ENCODE measurements at regions not wholly inside any gene's neighbourhood (a gene's known extent, or its start where the extent isn't known, plus 50 kb on each side); places are given as distances from the start of the nearest gene placed in this dataset.

GRCh38 chr16:26267641-26268040, 575.9 kb downstream of the HS3ST4 start:
- no peak overlapping the region for H3K27ac ChIP-seq (ENCODE audit: low read depth, low read length)
- POLR2A ChIA-PET, result no interaction called here
- H3K4me3 ChIP-seq (replicated peaks in 1 of 2; ENCODE audit: low read depth in 1 of 2, low read length in 2 of 2), result no peak overlapping the region
- BruUV-seq (replicated peaks), result no TSS peak
- H2AFZ ChIP-seq (ENCODE audit: low read depth, low read length, poor library complexity, severe bottlenecking), result no peak overlapping the region
- no peak for DNase-seq (ENCODE audit: low read depth, low spot score)
- no peaks in the 10 kb centered on the region for H3K79me2 ChIP-seq (ENCODE audit: insufficient read depth, low read length)
- no peak overlapping the region for H3K9ac ChIP-seq (ENCODE audit: low read length)
- ATAC-seq, result no peak
- CTCF ChIA-PET, result no interaction called here
- intact Hi-C loops (cut with micrococcal nuclease), result no loop called here
- H3K4me2 ChIP-seq (ENCODE audit: low read length), result no peak overlapping the region
- H3K27me3 ChIP-seq (ENCODE audit: insufficient read depth, low read length), result no peaks in the 10 kb centered on the region
- no peaks in the 10 kb centered on the region for H3K36me3 ChIP-seq (ENCODE audit: control insufficient read depth in 1 of 2, insufficient read depth in 2 of 2, low read length in 2 of 2)
- H3K9me3 ChIP-seq (ENCODE audit: control insufficient read depth in 1 of 2, insufficient read depth in 1 of 2, low read depth in 1 of 2, low read length in 2 of 2), result peaks cover 0 to 10% of the 10 kb centered on the region in 2 experiments; a peak in 2 of 4 replicates
- RAD21 ChIA-PET (ENCODE audit: low non-redundant PET in 1 of 2, low total read pairs in 2 of 2, uncharacterized antibody in 2 of 2, unreplicated experiment in 2 of 2), result no interaction called here
- TF ChIP-seq SIN3A (IDR thresholded peaks at IDR 0.05; ENCODE audit: low read depth), result no peak
- no peak for TF ChIP-seq RAD21 (IDR thresholded peaks at IDR 0.05; ENCODE audit: low read depth)
- TF ChIP-seq POLR2A (IDR thresholded peaks at IDR 0.05; ENCODE audit: borderline replicate concordance, extremely low read depth, insufficient read depth, insufficient read length), result no peak
- TF ChIP-seq YY1 (IDR thresholded peaks at IDR 0.05; ENCODE audit: extremely low read depth, insufficient replicate concordance, low read depth, low read length), result no peak
- TF ChIP-seq CBX3 (IDR thresholded peaks at IDR 0.05; ENCODE audit: low read depth), result no peak
- no peaks in the 10 kb centered on the region for H3K4me1 ChIP-seq (ENCODE audit: control insufficient read depth in 1 of 2, insufficient read depth in 2 of 2, low read length in 2 of 2)
- H3K9me2 ChIP-seq (ENCODE audit: insufficient read depth), result no peaks in the 10 kb centered on the region
- no peaks in the 10 kb centered on the region for H4K20me1 ChIP-seq (ENCODE audit: insufficient read depth)

DNA sequence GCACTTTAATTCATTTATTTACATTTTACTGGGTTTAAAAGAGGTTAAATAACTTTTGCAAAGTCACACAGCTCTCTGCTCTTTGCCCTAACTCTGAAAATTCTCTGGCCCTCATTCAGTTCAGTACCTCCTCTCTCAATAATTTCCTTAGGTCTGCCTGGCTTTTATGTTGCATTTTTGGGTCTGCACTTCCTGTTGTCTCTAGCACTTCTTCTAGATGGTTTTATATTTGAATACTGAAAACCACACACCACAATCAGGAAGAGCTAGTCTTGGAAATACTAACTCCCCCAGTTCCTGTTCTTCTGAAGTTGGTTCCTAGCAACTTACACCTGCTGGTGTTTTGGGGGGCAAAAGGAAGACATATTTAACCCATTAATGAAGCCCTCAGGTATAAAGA, 577.9 kb downstream of the HS3ST4 start:
- Histone ChIP-seq H3K4me3 (replicated peaks in 1 of 2; ENCODE audit: low read depth in 1 of 2, low read length in 2 of 2) (no peak overlapping the region), H3K36me3 (ENCODE audit: control insufficient read depth in 1 of 2, insufficient read depth in 2 of 2, low read length in 2 of 2) (no peaks in the 10 kb centered on the region), H3K79me2 (ENCODE audit: insufficient read depth, low read length) (no peaks in the 10 kb centered on the region), H3K9ac (ENCODE audit: low read length) (no peak overlapping the region), H3K27ac (ENCODE audit: low read depth, low read length) (no peak overlapping the region), H3K4me2 (ENCODE audit: low read length) (no peak overlapping the region), H3K27me3 (ENCODE audit: insufficient read depth, low read length) (no peaks in the 10 kb centered on the region), H3K9me2 (ENCODE audit: insufficient read depth) (no peaks in the 10 kb centered on the region), H4K20me1 (ENCODE audit: insufficient read depth) (no peaks in the 10 kb centered on the region), H3K4me1 (ENCODE audit: control insufficient read depth in 1 of 2, insufficient read depth in 2 of 2, low read length in 2 of 2) (no peaks in the 10 kb centered on the region), H2AFZ (ENCODE audit: low read depth, low read length, poor library complexity, severe bottlenecking) (no peak overlapping the region), H3K9me3 (ENCODE audit: control insufficient read depth in 1 of 2, insufficient read depth in 1 of 2, low read depth in 1 of 2, low read length in 2 of 2) (peaks cover 0 to 15% of the 10 kb centered on the region in 2 experiments; a peak in 2 of 4 replicates)
- no peak for TF ChIP-seq ATF3 (IDR thresholded peaks at IDR 0.05)
- no peak for TF ChIP-seq ZNF274 (IDR thresholded peaks at IDR 0.05; ENCODE audit: low read depth, low read length)
- no peak for TF ChIP-seq YY1 (IDR thresholded peaks at IDR 0.05; ENCODE audit: extremely low read depth, insufficient replicate concordance, low read depth, low read length)
- no peak for TF ChIP-seq ZFX (IDR thresholded peaks at IDR 0.05)
- no peak for TF ChIP-seq EGR1 (IDR thresholded peaks at IDR 0.05; ENCODE audit: low read depth)
- TF ChIP-seq TCF7L2 (IDR thresholded peaks at IDR 0.05; ENCODE audit: borderline replicate concordance, extremely low read depth, insufficient read depth, insufficient read length), result no peak
- no peak for TF ChIP-seq POLR2AphosphoS5 (IDR thresholded peaks at IDR 0.05; ENCODE audit: low read depth, low read length)
- no peak for TF ChIP-seq FOSL1 (IDR thresholded peaks at IDR 0.05; ENCODE audit: low read depth)
- no peak for TF ChIP-seq POLR2A (IDR thresholded peaks at IDR 0.05; ENCODE audit: borderline replicate concordance, extremely low read depth, insufficient read depth, insufficient read length)
- TF ChIP-seq EZH2phosphoT487 (IDR thresholded peaks at IDR 0.05; ENCODE audit: borderline replicate concordance), result no peak
- TF ChIP-seq CBX3 (IDR thresholded peaks at IDR 0.05; ENCODE audit: low read depth), result no peak
- TF ChIP-seq SRF (IDR thresholded peaks at IDR 0.05; ENCODE audit: low read depth), result no peak
- no peak for TF ChIP-seq SIN3A (IDR thresholded peaks at IDR 0.05; ENCODE audit: low read depth)
- TF ChIP-seq, protein P1, sequence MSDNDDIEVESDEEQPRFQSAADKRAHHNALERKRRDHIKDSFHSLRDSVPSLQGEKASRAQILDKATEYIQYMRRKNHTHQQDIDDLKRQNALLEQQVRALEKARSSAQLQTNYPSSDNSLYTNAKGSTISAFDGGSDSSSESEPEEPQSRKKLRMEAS (IDR thresholded peaks at IDR 0.05), result no peak
- TF ChIP-seq CTCF (IDR thresholded peaks at IDR 0.05 in 2 of 3, conservative IDR thresholded peaks at IDR 0.05 in 1 of 3; ENCODE audit: borderline replicate concordance in 1 of 3, insufficient read depth in 1 of 3, low read depth in 2 of 3, low read length in 2 of 3), result no peak
- TF ChIP-seq SP1 (IDR thresholded peaks at IDR 0.05; ENCODE audit: low read depth), result no peak
- TF ChIP-seq ELF1 (IDR thresholded peaks at IDR 0.05; ENCODE audit: borderline replicate concordance, low read depth), result no peak
- TF ChIP-seq JUND (IDR thresholded peaks at IDR 0.05), result no peak
- intact Hi-C loops (cut with micrococcal nuclease), result no loop called here
- no peak for DNase-seq (ENCODE audit: low read depth, low spot score)
- no peak for ATAC-seq
- ChIA-PET POLR2A (no interaction called here), RAD21 (ENCODE audit: low non-redundant PET in 1 of 2, low total read pairs in 2 of 2, uncharacterized antibody in 2 of 2, unreplicated experiment in 2 of 2) (no interaction called here), CTCF (no interaction called here)
- BruUV-seq (replicated peaks), result no TSS peak
